Activated CD4-positive, alpha-beta T cell treated with anti-CD3 and anti-CD28 coated beads, Interleukin-10, Interleukin-2, amounts not matched to agents 100 ng/mL and 50 ng/mL, durations not matched to agents 16 hours and 8 hours (primary cell): ENCODE measurements at regions not wholly inside any gene's neighbourhood (a gene's known extent, or its start where the extent isn't known, plus 50 kb on each side); places are given as distances from the start of the nearest gene placed in this dataset.
A peak's percentile ranks its signal among the peaks of the same experiment; 100 is the strongest.
"Not testable (repeated sequence)": the region's sequence is repeated elsewhere in the genome, so short reads cannot be mapped to it uniquely, and the experiment has no call there.

Source experiments
- DNase-seq: peaks from one replicate; pipeline ENCODE4 v3.0.0-alpha.2; 2020

- no peak for DNase-seq
These were observed 51.2 kb downstream of the OR13H1 start for GRCh38 chrX:131595120-131595519.

- no peak for DNase-seq
These were observed 64.0 kb downstream of the OR13H1 start for GRCh38 chrX:131607792-131608369.

GRCh38 chrX:131609480-131609879 is 65.6 kb downstream of the OR13H1 start:
- no peak for DNase-seq

GRCh38 chrX:131613260-131613659 is 69.4 kb downstream of the OR13H1 start:
- no peak for DNase-seq

GRCh38 chrX:131614241-131614640 is 70.4 kb downstream of the OR13H1 start:
- no peak for DNase-seq

- no peak for DNase-seq
These were observed 73.3 kb downstream of the OR13H1 start for GRCh38 chrX:131617182-131617581.

GRCh38 chrX:131621650-131622049 is 77.8 kb downstream of the OR13H1 start:
- no peak for DNase-seq

- DNase-seq: no peak
These were observed 82.9 kb downstream of the OR13H1 start for GRCh38 chrX:131626681-131627296.

GRCh38 chrX:131630534-131630933 is 86.7 kb downstream of the OR13H1 start:
- DNase-seq: no peak

- peak; percentile 69 for DNase-seq
These were observed 89.5 kb downstream of the OR13H1 start for GRCh38 chrX:131633285-131633917.

GRCh38 chrX:131634900-131635299 is 91.0 kb downstream of the OR13H1 start:
- no peak for DNase-seq

GRCh38 chrX:131646106-131646505 is 102.2 kb downstream of the OR13H1 start:
- no peak for DNase-seq

- DNase-seq: no peak
These were observed 105.9 kb downstream of the OR13H1 start for GRCh38 chrX:131649741-131650140.

- no peak for DNase-seq
These were observed 107.0 kb downstream of the OR13H1 start for GRCh38 chrX:131650637-131651410.

GRCh38 chrX:131663726-131664125 is 119.9 kb downstream of the OR13H1 start:
- DNase-seq: not testable (repeated sequence)

- no peak for DNase-seq
These were observed 127.9 kb downstream of the OR13H1 start for GRCh38 chrX:131671735-131672134.

- DNase-seq: peak; percentile 21
These were observed 131.8 kb downstream of the OR13H1 start for GRCh38 chrX:131675596-131676194.

- DNase-seq: peak; percentile 62
These were observed 134.1 kb downstream of the OR13H1 start for GRCh38 chrX:131677655-131678628.

GRCh38 chrX:131682735-131683134 is 138.9 kb downstream of the OR13H1 start:
- not testable (repeated sequence) for DNase-seq

- DNase-seq: no peak
These were observed 149.5 kb downstream of the OR13H1 start for GRCh38 chrX:131693359-131693758.

GRCh38 chrX:131696989-131697388 is 153.1 kb downstream of the OR13H1 start:
- DNase-seq: not testable (repeated sequence)

- DNase-seq: no peak
These were observed 159.8 kb downstream of the OR13H1 start for GRCh38 chrX:131703646-131704045.
